Suprapubic skin (tissue), 4 donors: ENCODE measurements at regions not wholly inside any gene's neighbourhood (a gene's known extent, or its start where the extent isn't known, plus 50 kb on each side); places are given as distances from the start of the nearest gene placed in this dataset.

Experiments
- POLR2A ChIP-seq, 2 donors: fragments of 450-650 bp; IDR thresholded peaks; one replicate each; pipeline ENCODE4 v1.6.1; 2017; ENCODE audit warnings: antibody characterized with exemption in 2 of 2, mild to moderate bottlenecking in 2 of 2, moderate library complexity in 2 of 2
- POLR2AphosphoS5 ChIP-seq, 3 donors: sonication (generic); formaldehyde crosslinking; IDR thresholded peaks; one replicate each; pipeline ENCODE4 v1.6.1; 2017; ENCODE audit warnings: antibody characterized with exemption in 3 of 3
- TF ChIP-seq, protein P1 (sequence below), 2 donors: fragments of 200-600 bp in 1 of 2; fragments of 450-650 bp in 1 of 2; sonication (generic) in 1 of 2; IDR thresholded peaks; one replicate each; pipeline ENCODE4 v1.5.1; 2016 to 2019; ENCODE audit warnings: antibody characterized with exemption in 2 of 2, mild to moderate bottlenecking in 1 of 2, moderate library complexity in 1 of 2

DNA sequence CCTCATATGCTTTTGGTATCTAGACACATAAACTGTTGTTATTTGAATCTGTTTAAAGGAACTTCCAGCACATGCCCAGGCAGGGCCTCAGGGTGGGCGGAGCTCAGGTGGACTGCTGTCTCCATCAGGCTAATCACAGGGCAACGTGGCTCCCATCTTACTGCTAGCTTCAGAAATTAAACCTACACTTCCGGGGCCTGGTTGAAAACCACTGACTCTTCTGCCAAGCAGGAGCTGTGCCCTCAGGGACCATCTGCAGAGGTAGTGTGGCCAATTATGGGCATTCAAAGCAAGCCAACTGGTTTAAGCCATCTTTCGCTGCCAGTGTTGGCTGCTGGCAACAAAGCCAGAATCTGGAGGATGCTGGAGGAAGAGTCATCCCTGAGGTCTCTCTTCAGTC, 97.5 kb downstream of the TMX1 start:
- TF ChIP-seq POLR2A (IDR thresholded peaks at IDR 0.05) (no peak), POLR2AphosphoS5 (IDR thresholded peaks at IDR 0.05) (peak in 1 of 3 donors; percentile 26)
- TF ChIP-seq, protein P1, sequence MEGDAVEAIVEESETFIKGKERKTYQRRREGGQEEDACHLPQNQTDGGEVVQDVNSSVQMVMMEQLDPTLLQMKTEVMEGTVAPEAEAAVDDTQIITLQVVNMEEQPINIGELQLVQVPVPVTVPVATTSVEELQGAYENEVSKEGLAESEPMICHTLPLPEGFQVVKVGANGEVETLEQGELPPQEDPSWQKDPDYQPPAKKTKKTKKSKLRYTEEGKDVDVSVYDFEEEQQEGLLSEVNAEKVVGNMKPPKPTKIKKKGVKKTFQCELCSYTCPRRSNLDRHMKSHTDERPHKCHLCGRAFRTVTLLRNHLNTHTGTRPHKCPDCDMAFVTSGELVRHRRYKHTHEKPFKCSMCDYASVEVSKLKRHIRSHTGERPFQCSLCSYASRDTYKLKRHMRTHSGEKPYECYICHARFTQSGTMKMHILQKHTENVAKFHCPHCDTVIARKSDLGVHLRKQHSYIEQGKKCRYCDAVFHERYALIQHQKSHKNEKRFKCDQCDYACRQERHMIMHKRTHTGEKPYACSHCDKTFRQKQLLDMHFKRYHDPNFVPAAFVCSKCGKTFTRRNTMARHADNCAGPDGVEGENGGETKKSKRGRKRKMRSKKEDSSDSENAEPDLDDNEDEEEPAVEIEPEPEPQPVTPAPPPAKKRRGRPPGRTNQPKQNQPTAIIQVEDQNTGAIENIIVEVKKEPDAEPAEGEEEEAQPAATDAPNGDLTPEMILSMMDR (IDR thresholded peaks at IDR 0.05), result no peak
